GM12872 (cell line): ENCODE measurements at regions not wholly inside any gene's neighbourhood (a gene's known extent, or its start where the extent isn't known, plus 50 kb on each side); places are given as distances from the start of the nearest gene placed in this dataset.

Source experiments
- TF ChIP-seq, protein P1 (sequence below): IDR thresholded peaks from 3 replicates; pipeline ENCODE4 v1.5.1; 2011; ENCODE audit warnings: low read depth, mild to moderate bottlenecking, low read length, moderate library complexity; ENCODE audit not compliant: insufficient read depth

DNA sequence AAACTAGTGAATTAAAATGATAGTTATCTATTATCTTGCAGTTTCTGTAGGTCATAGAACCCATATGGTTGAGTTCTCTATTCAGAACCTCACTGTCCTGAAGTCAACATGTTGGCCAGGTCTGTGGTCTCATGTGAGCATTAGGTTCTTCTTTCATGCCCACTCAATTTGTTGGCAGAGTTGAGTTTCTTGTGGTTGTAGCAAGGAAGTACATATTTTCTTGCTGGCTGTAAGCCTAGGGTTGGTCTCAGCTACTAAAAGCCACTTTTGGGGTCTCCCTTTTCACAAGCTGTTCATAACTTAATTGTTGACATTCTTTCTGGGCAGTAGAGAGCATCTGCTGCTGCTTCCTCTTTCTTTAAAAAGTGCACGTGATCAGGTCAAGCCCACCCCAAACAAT lies 1165.1 kb upstream of the NCAM2 start:
- TF ChIP-seq, protein P1, sequence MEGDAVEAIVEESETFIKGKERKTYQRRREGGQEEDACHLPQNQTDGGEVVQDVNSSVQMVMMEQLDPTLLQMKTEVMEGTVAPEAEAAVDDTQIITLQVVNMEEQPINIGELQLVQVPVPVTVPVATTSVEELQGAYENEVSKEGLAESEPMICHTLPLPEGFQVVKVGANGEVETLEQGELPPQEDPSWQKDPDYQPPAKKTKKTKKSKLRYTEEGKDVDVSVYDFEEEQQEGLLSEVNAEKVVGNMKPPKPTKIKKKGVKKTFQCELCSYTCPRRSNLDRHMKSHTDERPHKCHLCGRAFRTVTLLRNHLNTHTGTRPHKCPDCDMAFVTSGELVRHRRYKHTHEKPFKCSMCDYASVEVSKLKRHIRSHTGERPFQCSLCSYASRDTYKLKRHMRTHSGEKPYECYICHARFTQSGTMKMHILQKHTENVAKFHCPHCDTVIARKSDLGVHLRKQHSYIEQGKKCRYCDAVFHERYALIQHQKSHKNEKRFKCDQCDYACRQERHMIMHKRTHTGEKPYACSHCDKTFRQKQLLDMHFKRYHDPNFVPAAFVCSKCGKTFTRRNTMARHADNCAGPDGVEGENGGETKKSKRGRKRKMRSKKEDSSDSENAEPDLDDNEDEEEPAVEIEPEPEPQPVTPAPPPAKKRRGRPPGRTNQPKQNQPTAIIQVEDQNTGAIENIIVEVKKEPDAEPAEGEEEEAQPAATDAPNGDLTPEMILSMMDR, result no peak

GRCh38 chr21:19842601-19843000 lies 1155.6 kb upstream of the NCAM2 start:
- TF ChIP-seq, protein P1, result no peak

- TF ChIP-seq, protein P1, result no peak
Observed at GRCh38 chr21:19844334-19844733, 1153.9 kb upstream of the NCAM2 start.

DNA sequence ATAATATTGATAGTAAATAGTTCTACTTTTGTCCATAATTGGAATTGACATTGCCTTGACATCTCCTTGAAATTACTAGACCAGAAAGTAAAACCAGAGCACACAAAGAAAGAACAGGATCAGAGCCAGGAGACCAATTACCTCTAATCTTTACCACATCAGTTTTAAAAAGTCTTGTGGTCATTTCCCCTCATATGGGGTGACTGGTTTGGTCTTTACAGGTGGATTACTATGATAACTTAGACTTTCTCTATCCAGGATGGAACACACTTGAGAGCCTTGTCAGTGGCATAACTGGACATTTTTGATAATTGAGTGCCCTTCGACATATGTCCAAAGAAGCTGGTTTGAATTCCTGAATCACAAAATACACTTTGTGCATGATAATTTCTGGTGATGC lies 1148.1 kb upstream of the NCAM2 start:
- TF ChIP-seq, protein P1, result no peak

GRCh38 chr21:19853061-19853460 lies 1145.1 kb upstream of the NCAM2 start:
- TF ChIP-seq, protein P1, result no peak

- TF ChIP-seq, protein P1, result no peak
Observed at GRCh38 chr21:19853709-19854575, 1144.3 kb upstream of the NCAM2 start.

GRCh38 chr21:19855522-19855921 lies 1142.7 kb upstream of the NCAM2 start:
- TF ChIP-seq, protein P1, result no peak
